ENCODE measurements at regions not wholly inside any gene's neighbourhood (a gene's known extent, or its start where the extent isn't known, plus 50 kb on each side); places are given as distances from the start of the nearest gene placed in this dataset.

- intact Hi-C loops (cut with DNase I; ENCODE audit: low total_unique reads): no loop called here
- H3K36me3 ChIP-seq: no peaks in the 10 kb centered on the region
- H3K9me3 ChIP-seq: no peaks in the 10 kb centered on the region
- no peak overlapping the region for H3K4me3 ChIP-seq
- no peaks in the 10 kb centered on the region for H3K27me3 ChIP-seq (replicated peaks in 1 of 7)
- no peaks in the 10 kb centered on the region for H3K4me1 ChIP-seq
- H3K27ac ChIP-seq: no peak overlapping the region
- no peak for DNase-seq
- TF ChIP-seq CTCF (IDR thresholded peaks at IDR 0.05 in 8 of 11, conservative IDR thresholded peaks at IDR 0.05 in 3 of 11) (no peak), POLR2AphosphoS5 (IDR thresholded peaks at IDR 0.05) (no peak), POLR2A (IDR thresholded peaks at IDR 0.05) (no peak)
- WGBS, 5 donors: 67 to 84% (median 79%) methylated on average over 1 of the region's 1 CpG
Measured at GRCh38 chr2:221310730-221311129, 261.4 kb downstream of the EPHA4 start.

GRCh38 chr2:221312634-221313033 lies 259.5 kb downstream of the EPHA4 start:
- H3K27me3 ChIP-seq (replicated peaks in 1 of 7): peaks cover 0 to 3% (median 0%) of the 10 kb centered on the region in 7 donors
- intact Hi-C loops (cut with DNase I; ENCODE audit: low total_unique reads): no loop called here

GRCh38 chr2:221314786-221315185 lies 257.3 kb downstream of the EPHA4 start:
- Histone ChIP-seq H3K4me3 (no peak overlapping the region), H3K4me1 (no peaks in the 10 kb centered on the region), H3K9me3 (no peaks in the 10 kb centered on the region), H3K27me3 (replicated peaks in 1 of 7) (peaks cover 0 to 3% (median 0%) of the 10 kb centered on the region in 7 donors), H3K36me3 (no peaks in the 10 kb centered on the region), H3K27ac (no peak overlapping the region)
- WGBS, 5 donors: 45 to 66% (median 52%) methylated on average over 2 of the region's 2 CpGs
- DNase-seq: no peak
- intact Hi-C loops (cut with DNase I; ENCODE audit: low total_unique reads): no loop called here
- TF ChIP-seq CTCF (IDR thresholded peaks at IDR 0.05 in 8 of 11, conservative IDR thresholded peaks at IDR 0.05 in 3 of 11) (no peak), POLR2A (IDR thresholded peaks at IDR 0.05) (no peak), POLR2AphosphoS5 (IDR thresholded peaks at IDR 0.05) (no peak)

More at GRCh38 chr2:221312634-221313033, 259.5 kb downstream of the EPHA4 start:
- no peaks in the 10 kb centered on the region for H3K36me3 ChIP-seq
- no peak overlapping the region for H3K27ac ChIP-seq
- no peak for DNase-seq
- H3K4me1 ChIP-seq: no peaks in the 10 kb centered on the region
- no peak overlapping the region for H3K4me3 ChIP-seq
- no peaks in the 10 kb centered on the region for H3K9me3 ChIP-seq
- TF ChIP-seq POLR2AphosphoS5 (IDR thresholded peaks at IDR 0.05) (no peak), POLR2A (IDR thresholded peaks at IDR 0.05) (no peak), CTCF (IDR thresholded peaks at IDR 0.05 in 8 of 11, conservative IDR thresholded peaks at IDR 0.05 in 3 of 11) (no peak)

GRCh38 chr2:221318376-221319130 lies 253.6 kb downstream of the EPHA4 start:
- Histone ChIP-seq H3K9me3 (no peaks in the 10 kb centered on the region), H3K27me3 (replicated peaks in 1 of 7) (peaks cover 0 to 3% (median 0%) of the 10 kb centered on the region in 7 donors), H3K27ac (no peak overlapping the region), H3K36me3 (no peaks in the 10 kb centered on the region), H3K4me1 (no peaks in the 10 kb centered on the region), H3K4me3 (no peak overlapping the region)
- TF ChIP-seq CTCF (IDR thresholded peaks at IDR 0.05 in 8 of 11, conservative IDR thresholded peaks at IDR 0.05 in 3 of 11): no peak
- TF ChIP-seq POLR2AphosphoS5 (IDR thresholded peaks at IDR 0.05): no peak
- TF ChIP-seq POLR2A (IDR thresholded peaks at IDR 0.05): no peak
- intact Hi-C loops (cut with DNase I; ENCODE audit: low total_unique reads): no loop called here
- WGBS, 5 donors: 77 to 89% (median 80%) methylated on average over 3 of the region's 3 CpGs
- no peak for DNase-seq
